CD4-positive, alpha-beta T cell treated with Interleukin-10 for 1 hour (primary cell): ENCODE measurements at regions not wholly inside any gene's neighbourhood (a gene's known extent, or its start where the extent isn't known, plus 50 kb on each side); places are given as distances from the start of the nearest gene placed in this dataset.

Source experiments
- DNase-seq: peaks from one replicate; pipeline ENCODE4 v3.0.0-alpha.2; 2020

- no peak for DNase-seq
These were observed 1499.0 kb downstream of the EFNA5 start for GRCh38 chr5:106171708-106172107.

GRCh38 chr5:106171132-106171531 lies 1499.6 kb downstream of the EFNA5 start:
- no peak for DNase-seq

DNA sequence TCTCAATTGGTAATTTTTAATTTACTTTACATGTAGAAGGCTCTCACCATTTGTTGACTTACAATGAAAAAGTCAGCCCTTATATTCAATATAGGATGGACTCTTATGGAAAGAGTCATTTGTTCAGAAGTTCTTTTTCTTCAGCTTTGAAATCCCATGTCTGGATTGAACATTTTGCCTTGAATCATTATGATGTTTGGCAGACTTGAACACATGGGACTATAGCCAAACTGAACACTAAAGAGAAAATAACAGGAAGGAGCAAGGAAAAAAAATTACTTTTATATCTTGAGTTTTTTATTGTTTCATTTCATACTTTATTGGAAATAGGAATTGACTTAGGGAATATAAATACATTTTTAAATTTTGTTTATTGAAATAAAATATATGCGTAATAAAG lies 1503.0 kb downstream of the EFNA5 start:
- DNase-seq: no peak

DNA sequence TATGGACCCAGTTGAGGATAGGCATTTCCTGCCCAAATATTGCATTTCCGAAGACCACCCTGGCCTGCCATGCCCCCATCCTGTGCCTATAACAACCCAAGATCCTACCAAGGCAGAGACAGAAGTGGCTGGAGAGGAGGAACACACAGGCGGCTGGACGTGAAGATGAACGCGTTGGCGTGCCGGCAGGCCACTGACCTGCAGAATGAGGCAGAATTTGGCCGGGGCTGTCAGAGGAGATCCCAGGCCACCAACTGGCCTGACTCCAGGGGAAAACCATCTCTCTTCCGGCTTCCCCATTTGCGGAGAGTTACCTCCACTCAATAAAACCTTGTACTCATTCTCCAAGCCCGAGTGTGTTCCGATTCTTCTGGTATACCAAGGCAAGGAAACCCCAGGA lies 1507.5 kb downstream of the EFNA5 start:
- no peak for DNase-seq

DNA sequence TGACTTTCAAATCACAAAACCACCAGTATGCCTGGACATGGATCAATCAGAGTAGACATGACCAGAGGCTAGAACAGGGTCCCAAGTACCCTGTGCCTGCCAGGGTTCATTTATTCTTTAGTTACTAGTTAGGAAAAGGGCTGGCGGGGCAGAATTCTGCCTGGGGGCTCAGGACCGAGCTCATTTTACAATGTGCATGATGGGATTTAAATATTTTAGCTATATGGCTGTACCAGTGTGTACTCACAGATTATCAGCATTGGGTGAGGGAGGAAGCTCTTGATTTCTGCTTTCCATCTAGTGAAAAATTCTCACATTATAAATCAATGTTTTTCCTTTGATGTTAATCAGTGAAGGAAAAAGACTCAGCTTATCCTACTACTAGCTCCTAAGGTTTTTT lies 1511.1 kb downstream of the EFNA5 start:
- no peak for DNase-seq

GRCh38 chr5:106154280-106154716 lies 1516.4 kb downstream of the EFNA5 start:
- DNase-seq: no peak

DNA sequence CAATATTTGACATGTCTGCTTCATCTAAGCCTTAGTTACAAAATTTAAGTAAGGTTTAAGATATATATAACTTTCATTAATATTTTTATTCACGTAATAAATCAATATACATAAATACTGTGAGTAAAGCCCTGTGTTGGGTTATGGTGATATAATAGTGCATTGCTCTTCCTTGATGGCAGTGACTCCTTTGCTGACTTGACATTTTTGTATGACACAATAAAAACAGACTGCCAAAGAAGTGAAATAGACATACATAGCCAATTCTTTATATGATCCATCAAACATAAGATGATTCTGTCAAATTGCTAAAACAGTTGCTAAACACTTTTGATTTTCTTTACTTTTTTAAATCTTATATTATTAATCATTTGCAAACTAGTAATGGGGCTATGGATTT lies 1518.2 kb downstream of the EFNA5 start:
- no peak for DNase-seq

GRCh38 chr5:106142116-106142515 lies 1528.6 kb downstream of the EFNA5 start:
- DNase-seq: no peak

GRCh38 chr5:106140101-106140500 lies 1530.6 kb downstream of the EFNA5 start:
- DNase-seq: no peak

DNA sequence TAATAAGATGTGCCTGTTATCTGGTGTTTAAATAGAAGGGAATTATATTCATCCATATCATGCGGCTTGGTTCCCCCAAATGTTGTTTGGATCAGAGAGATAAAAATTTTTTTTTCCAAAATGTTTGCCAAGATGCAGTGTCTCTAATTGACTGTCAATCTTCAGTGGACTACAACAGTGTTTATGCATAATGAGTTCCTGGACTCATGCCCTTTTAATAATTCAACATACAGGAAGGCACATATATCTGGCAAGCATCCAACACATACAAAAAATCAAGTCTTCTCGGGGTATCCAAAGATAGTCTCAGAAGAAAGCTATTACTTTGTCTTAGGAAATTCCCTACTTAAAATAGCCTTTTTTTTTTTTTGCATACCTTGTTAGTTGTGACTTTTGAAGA lies 1534.7 kb downstream of the EFNA5 start:
- no peak for DNase-seq

- DNase-seq: no peak
These were observed 1535.3 kb downstream of the EFNA5 start for GRCh38 chr5:106135473-106135872.

DNA sequence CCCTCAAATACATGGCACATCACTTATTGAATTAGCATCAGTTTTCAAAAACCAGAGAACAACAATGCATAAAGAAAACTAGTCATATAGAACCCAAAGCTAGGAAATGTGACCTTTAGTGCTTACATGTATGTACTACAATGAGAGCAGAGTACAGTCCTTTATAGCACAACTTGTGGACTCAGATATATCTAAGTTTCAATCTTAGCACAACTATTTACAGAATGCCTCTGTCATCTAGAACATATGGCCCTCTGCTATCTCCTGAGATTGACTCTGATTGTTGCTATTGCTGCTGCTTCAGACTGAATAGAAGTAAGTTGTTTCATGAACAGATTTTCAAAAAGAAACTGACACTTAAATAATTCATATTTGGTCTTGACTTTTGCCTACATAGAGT lies 1536.2 kb downstream of the EFNA5 start:
- no peak for DNase-seq

DNA sequence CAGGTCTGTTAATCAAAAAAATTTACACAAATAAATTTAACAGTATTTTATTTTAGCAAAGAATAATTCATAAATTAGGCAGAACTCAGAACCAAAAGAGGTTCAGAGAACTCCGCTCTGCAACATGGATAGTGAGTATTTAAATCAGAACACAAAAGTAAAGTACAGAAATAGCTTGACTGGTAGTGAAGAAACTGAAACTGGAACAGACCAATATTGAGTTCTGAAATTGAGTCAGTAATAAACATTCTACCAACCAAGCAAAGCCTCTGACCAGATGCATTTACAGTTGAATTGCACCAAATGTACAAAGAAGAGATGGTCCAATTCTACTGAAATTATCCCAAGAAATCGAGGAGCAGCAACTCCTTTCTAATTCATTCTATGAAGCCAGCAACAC lies 1542.8 kb downstream of the EFNA5 start:
- DNase-seq: no peak

- no peak for DNase-seq
These were observed 1543.4 kb downstream of the EFNA5 start for GRCh38 chr5:106127341-106127781.

GRCh38 chr5:106121972-106122605 lies 1548.6 kb downstream of the EFNA5 start:
- no peak for DNase-seq

GRCh38 chr5:106116682-106117081 lies 1554.1 kb downstream of the EFNA5 start:
- no peak for DNase-seq

- DNase-seq: no peak
These were observed 1556.8 kb downstream of the EFNA5 start for GRCh38 chr5:106113922-106114321.

DNA sequence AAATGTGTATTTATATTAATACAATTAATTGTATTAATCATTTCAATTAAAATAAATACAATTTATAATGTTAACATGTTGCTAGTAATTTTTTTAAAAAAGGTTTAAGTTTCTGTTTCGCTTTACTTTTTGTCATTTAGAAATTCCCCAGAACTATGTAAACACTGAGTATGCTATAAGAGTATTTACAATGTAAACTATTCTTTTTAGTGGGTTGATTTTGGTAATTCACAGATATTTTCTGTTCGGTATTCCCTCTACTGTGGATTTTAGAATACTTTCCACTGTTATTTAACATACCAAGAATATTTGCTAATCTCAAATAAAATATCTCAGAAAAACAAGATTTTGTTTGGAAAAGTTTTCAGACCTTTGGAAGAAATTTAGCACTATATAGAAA lies 1564.4 kb downstream of the EFNA5 start:
- DNase-seq: no peak

DNA sequence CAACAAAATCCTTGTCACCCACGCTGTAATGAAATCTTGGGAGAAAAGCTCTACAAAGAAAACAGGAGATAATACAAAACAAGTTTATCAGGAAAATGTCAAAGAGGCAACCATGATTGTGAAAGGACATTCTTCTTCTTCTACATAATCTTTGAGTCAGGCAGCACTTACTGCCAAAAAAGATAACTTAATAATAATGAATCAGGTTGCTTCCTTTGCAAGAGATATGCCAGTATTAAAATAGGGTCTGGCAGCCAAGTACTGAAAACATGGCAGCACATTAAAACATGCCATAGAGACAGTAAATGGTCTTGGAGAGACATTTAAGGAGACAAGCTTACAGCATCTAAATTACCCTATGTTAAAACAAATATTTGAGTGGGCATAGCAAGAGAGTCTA lies 1573.4 kb downstream of the EFNA5 start:
- DNase-seq: no peak

- no peak for DNase-seq
These were observed 1575.9 kb downstream of the EFNA5 start for GRCh38 chr5:106094839-106095238.

- no peak for DNase-seq
These were observed 1576.5 kb downstream of the EFNA5 start for GRCh38 chr5:106094204-106094607.

- no peak for DNase-seq
These were observed 1577.6 kb downstream of the EFNA5 start for GRCh38 chr5:106093134-106093533.

DNA sequence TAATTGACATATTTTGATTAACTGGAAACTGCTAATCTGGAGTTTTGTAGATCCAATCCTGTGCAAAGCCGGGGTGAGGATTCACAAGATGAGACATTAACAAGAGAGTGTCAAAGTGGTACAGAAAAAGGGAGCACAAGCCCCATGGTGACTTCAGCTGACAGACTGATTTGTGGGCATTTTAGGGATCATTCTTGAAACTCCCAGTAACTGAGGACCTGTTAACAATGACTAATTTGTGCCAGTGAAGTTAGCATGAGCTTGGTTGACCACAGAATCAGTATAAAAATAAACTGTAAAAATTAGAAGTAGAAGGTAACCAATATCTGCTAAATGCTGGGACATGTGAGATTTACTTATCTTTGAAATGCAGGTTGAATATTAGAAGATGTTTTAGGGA lies 1578.3 kb downstream of the EFNA5 start:
- DNase-seq: no peak

DNA sequence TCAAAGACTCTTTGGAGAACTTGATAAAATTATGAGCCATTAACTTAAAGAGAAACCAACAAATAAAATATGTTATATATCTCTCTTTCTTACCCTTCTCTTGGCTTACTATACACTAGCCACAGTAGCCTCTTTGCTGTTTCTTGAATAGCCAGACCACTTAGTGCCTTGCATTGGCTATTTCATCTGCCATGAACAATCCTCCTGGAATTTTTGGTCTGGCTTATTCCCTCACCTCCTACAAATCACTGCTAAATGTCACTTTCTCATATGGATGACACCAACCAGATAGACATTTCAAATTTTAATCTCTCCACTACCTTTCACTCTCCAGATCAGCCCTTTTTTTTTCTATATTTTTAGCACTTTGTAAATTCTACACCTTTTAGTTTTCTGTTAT lies 1581.7 kb downstream of the EFNA5 start:
- no peak for DNase-seq

GRCh38 chr5:106088462-106088861 lies 1582.3 kb downstream of the EFNA5 start:
- no peak for DNase-seq

- no peak for DNase-seq
These were observed 1584.4 kb downstream of the EFNA5 start for GRCh38 chr5:106086352-106086751.
